ENCODE measurements at regions not wholly inside any gene's neighbourhood (a gene's known extent, or its start where the extent isn't known, plus 50 kb on each side); places are given as distances from the start of the nearest gene placed in this dataset.

DNA sequence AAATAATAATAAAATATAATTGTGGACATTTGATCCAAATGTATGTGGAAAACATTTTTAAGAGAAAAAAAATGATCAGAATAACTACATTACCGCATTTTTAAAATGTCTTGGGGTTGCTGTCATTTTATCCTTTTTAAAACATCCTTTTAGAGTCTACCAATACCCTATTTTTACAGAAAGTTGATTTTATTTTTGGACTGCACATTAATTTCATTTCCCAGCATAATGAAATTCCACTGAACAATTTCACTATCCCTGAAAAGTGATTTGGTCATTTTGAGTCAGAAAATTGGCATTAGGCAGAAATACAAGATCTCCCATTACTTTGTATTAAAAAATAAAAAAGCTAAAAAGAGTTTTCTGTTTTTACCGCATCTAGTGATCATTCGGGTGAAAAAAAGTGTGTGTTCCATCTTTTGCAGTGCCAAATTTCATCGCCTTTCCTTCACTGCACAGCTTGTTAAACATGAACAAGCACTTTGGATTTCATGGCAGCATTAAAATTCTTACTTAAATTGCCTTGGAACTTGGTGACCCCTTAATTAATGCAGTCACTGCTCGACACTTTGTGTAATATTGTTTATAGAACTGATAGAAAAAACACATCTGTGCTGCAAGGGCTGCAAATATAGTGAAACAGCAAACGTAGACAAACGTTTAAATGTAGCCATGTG is 611.7 kb downstream of the TSN start:
- no peaks in the 10 kb centered on the region for H3K27me3 ChIP-seq (ENCODE audit: insufficient read depth, poor library complexity, severe bottlenecking)
- no peak overlapping the region for H3K4me3 ChIP-seq (replicated peaks; ENCODE audit: insufficient read depth, low read length)
- TF ChIP-seq SPI1 (IDR thresholded peaks at IDR 0.05; ENCODE audit: borderline replicate concordance, low read depth): no peak
- DNase-seq (ENCODE audit: low read depth in 1 of 2, low spot score in 1 of 2): no peak
- H3K27ac ChIP-seq (replicated peaks): no peak overlapping the region

DNA sequence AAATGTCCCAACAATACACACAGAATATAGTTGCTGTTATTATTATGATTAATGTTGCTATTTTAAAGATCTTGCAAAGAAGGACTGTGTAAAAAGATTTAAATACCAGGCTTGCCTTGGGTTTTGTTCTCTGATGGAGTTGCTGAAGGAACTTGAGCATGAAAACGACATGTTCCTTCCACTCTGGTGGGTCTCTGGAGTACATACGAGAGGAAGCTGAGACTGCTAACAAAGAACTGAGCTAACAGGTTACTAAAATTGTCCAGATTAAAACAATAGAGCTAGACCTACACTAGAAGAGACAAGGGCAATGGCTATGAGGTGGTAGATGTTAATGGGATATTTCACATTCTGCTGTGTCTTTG is 612.2 kb downstream of the TSN start:
- no peak overlapping the region for H3K27ac ChIP-seq (replicated peaks)
- TF ChIP-seq SPI1 (IDR thresholded peaks at IDR 0.05; ENCODE audit: borderline replicate concordance, low read depth) (no peak), GABPA (IDR thresholded peaks at IDR 0.05; ENCODE audit: low read depth) (no peak)
- TF ChIP-seq, protein P1, sequence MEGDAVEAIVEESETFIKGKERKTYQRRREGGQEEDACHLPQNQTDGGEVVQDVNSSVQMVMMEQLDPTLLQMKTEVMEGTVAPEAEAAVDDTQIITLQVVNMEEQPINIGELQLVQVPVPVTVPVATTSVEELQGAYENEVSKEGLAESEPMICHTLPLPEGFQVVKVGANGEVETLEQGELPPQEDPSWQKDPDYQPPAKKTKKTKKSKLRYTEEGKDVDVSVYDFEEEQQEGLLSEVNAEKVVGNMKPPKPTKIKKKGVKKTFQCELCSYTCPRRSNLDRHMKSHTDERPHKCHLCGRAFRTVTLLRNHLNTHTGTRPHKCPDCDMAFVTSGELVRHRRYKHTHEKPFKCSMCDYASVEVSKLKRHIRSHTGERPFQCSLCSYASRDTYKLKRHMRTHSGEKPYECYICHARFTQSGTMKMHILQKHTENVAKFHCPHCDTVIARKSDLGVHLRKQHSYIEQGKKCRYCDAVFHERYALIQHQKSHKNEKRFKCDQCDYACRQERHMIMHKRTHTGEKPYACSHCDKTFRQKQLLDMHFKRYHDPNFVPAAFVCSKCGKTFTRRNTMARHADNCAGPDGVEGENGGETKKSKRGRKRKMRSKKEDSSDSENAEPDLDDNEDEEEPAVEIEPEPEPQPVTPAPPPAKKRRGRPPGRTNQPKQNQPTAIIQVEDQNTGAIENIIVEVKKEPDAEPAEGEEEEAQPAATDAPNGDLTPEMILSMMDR (IDR thresholded peaks at IDR 0.05; ENCODE audit: insufficient read depth, low read length): no peak
- no peaks in the 10 kb centered on the region for H3K27me3 ChIP-seq (ENCODE audit: insufficient read depth, poor library complexity, severe bottlenecking)
- no peak for DNase-seq (ENCODE audit: low read depth in 1 of 2, low spot score in 1 of 2)
- no peak overlapping the region for H3K4me3 ChIP-seq (replicated peaks; ENCODE audit: insufficient read depth, low read length)

DNA sequence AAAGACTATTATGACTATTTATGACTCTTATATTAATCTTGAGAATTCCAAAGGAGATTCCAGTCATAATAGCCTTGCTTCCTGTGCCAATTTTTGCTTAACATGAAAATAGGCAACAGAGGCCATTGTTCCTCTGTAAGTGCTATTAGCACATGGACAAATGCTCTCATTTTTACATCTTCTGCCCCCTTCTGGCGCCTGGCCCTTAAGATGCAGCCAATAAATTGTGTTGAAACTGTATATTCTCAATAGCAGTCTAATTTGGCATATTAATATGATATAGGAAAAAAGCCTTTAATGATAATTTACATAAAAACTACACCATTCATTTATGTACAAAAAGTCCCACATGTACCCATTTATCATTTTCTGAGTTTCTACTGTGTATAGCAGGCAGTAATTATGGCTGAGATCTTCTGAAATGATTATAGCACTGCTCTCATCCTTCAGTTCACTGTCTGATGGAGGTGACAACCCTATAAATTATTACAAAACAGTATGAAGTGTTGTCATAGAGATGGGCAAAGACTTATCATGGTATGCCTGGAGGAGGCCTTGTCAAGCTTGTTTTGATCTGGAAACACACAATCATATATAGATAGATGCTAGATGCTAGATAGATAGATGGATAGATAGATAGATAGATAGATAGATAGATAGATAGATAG is 613.3 kb downstream of the TSN start:
- TF ChIP-seq, protein P1 (IDR thresholded peaks at IDR 0.05; ENCODE audit: insufficient read depth, low read length): no peak
- TF ChIP-seq POLR2AphosphoS5 (IDR thresholded peaks at IDR 0.05; ENCODE audit: low read depth): no peak
- TF ChIP-seq, protein P2, sequence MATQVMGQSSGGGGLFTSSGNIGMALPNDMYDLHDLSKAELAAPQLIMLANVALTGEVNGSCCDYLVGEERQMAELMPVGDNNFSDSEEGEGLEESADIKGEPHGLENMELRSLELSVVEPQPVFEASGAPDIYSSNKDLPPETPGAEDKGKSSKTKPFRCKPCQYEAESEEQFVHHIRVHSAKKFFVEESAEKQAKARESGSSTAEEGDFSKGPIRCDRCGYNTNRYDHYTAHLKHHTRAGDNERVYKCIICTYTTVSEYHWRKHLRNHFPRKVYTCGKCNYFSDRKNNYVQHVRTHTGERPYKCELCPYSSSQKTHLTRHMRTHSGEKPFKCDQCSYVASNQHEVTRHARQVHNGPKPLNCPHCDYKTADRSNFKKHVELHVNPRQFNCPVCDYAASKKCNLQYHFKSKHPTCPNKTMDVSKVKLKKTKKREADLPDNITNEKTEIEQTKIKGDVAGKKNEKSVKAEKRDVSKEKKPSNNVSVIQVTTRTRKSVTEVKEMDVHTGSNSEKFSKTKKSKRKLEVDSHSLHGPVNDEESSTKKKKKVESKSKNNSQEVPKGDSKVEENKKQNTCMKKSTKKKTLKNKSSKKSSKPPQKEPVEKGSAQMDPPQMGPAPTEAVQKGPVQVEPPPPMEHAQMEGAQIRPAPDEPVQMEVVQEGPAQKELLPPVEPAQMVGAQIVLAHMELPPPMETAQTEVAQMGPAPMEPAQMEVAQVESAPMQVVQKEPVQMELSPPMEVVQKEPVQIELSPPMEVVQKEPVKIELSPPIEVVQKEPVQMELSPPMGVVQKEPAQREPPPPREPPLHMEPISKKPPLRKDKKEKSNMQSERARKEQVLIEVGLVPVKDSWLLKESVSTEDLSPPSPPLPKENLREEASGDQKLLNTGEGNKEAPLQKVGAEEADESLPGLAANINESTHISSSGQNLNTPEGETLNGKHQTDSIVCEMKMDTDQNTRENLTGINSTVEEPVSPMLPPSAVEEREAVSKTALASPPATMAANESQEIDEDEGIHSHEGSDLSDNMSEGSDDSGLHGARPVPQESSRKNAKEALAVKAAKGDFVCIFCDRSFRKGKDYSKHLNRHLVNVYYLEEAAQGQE (IDR thresholded peaks at IDR 0.05; ENCODE audit: insufficient replicate concordance, low read depth): no peak
- TF ChIP-seq SPI1 (IDR thresholded peaks at IDR 0.05; ENCODE audit: borderline replicate concordance, low read depth): no peak
- no peak for TF ChIP-seq GABPA (IDR thresholded peaks at IDR 0.05; ENCODE audit: low read depth)
- no peak for DNase-seq (ENCODE audit: low read depth in 1 of 2, low spot score in 1 of 2)
- Histone ChIP-seq H3K27ac (replicated peaks) (no peak overlapping the region), H3K27me3 (ENCODE audit: insufficient read depth, poor library complexity, severe bottlenecking) (no peaks in the 10 kb centered on the region), H3K4me3 (replicated peaks; ENCODE audit: insufficient read depth, low read length) (no peak overlapping the region)

DNA sequence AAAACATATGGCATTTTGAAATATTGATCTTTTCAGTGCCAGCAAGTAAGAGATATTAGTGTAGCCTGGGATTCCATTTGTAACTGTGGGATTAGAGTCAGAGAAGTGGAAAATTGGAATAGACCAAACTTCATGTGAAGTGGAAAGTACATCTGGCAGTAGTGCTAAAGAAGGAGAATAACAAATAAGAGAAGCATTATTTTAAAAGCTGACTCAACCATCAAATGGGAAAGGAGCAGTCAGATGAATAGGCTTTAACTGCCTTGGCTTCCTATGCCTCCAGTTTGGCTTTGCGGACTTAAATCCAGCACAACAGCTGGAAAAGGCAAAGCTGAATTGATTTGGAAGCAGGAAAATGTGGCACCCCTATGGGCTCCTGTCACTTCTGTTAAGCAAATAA is 623.1 kb downstream of the TSN start:
- no peak for DNase-seq (ENCODE audit: low read depth in 1 of 2, low spot score in 1 of 2)
- TF ChIP-seq POLR2AphosphoS5 (IDR thresholded peaks at IDR 0.05; ENCODE audit: low read depth) (no peak), SPI1 (IDR thresholded peaks at IDR 0.05; ENCODE audit: borderline replicate concordance, low read depth) (no peak), GABPA (IDR thresholded peaks at IDR 0.05; ENCODE audit: low read depth) (no peak)
- TF ChIP-seq, protein P1 (IDR thresholded peaks at IDR 0.05; ENCODE audit: insufficient read depth, low read length): no peak
- TF ChIP-seq, protein P2 (IDR thresholded peaks at IDR 0.05; ENCODE audit: insufficient replicate concordance, low read depth): no peak
- H3K4me3 ChIP-seq (replicated peaks; ENCODE audit: insufficient read depth, low read length): no peak overlapping the region

More for the DNA sequence above, 623.1 kb downstream of the TSN start:
- Histone ChIP-seq H3K27me3 (ENCODE audit: insufficient read depth, poor library complexity, severe bottlenecking) (no peaks in the 10 kb centered on the region), H3K27ac (replicated peaks) (no peak overlapping the region)

Measured in HL-60 (cell line).